ENCODE measurements at regions not wholly inside any gene's neighbourhood (a gene's known extent, or its start where the extent isn't known, plus 50 kb on each side); places are given as distances from the start of the nearest gene placed in this dataset.

- Histone ChIP-seq H3K4me3 (ENCODE audit: low read length) (no peak overlapping the region), H3K9ac (ENCODE audit: low read length) (no peak overlapping the region), H3K36me3 (ENCODE audit: insufficient read depth, low read length) (no peaks in the 10 kb centered on the region), H3K27ac (ENCODE audit: low read length) (no peak overlapping the region), H3K9me2 (ENCODE audit: insufficient read depth, low read length) (no peaks in the 10 kb centered on the region), H3K4me2 (ENCODE audit: low read length) (no peak overlapping the region), H3K9me3 (ENCODE audit: low read length) (no peaks in the 10 kb centered on the region), H3F3A (ENCODE audit: insufficient read depth, low read length, poor library complexity, severe bottlenecking) (no peaks in the 10 kb centered on the region), H3K79me2 (replicated peaks; ENCODE audit: insufficient read depth, low read length) (no peaks in the 10 kb centered on the region), H2AFZ (ENCODE audit: low read depth, low read length) (no peak overlapping the region), H4K20me1 (ENCODE audit: insufficient read depth) (no peaks in the 10 kb centered on the region), H3K27me3 (ENCODE audit: insufficient read depth, low read depth, low read length) (no peaks in the 10 kb centered on the region)
- no peak for TF ChIP-seq CTCF (IDR thresholded peaks at IDR 0.05; ENCODE audit: poor library complexity, severe bottlenecking)
- no peak for TF ChIP-seq MXI1 (conservative IDR thresholded peaks at IDR 0.05; ENCODE audit: poor library complexity, severe bottlenecking)
- TF ChIP-seq EP300 (conservative IDR thresholded peaks at IDR 0.05; ENCODE audit: poor library complexity, severe bottlenecking): no peak
- TF ChIP-seq POLR2AphosphoS5 (IDR thresholded peaks at IDR 0.05): no peak
- no peak for TF ChIP-seq REST (IDR thresholded peaks at IDR 0.05; ENCODE audit: borderline replicate concordance)
- no peak for TF ChIP-seq RAD21 (conservative IDR thresholded peaks at IDR 0.05)
- no peak for TF ChIP-seq SMC3 (conservative IDR thresholded peaks at IDR 0.05; ENCODE audit: poor library complexity)
- no peak for TF ChIP-seq TAF1 (IDR thresholded peaks at IDR 0.05; ENCODE audit: low read depth)
- no peak for TF ChIP-seq EZH2 (IDR thresholded peaks at IDR 0.05; ENCODE audit: borderline replicate concordance, insufficient read depth, low read length, poor library complexity, severe bottlenecking)
Observed at GRCh38 chr20:6632187-6632586, 135.3 kb upstream of the BMP2 start.

- TF ChIP-seq POLR2AphosphoS5 (IDR thresholded peaks at IDR 0.05): no peak
- no peak for TF ChIP-seq SMC3 (conservative IDR thresholded peaks at IDR 0.05; ENCODE audit: poor library complexity)
- no peak for TF ChIP-seq EP300 (conservative IDR thresholded peaks at IDR 0.05; ENCODE audit: poor library complexity, severe bottlenecking)
- no peak for TF ChIP-seq EZH2 (IDR thresholded peaks at IDR 0.05; ENCODE audit: borderline replicate concordance, insufficient read depth, low read length, poor library complexity, severe bottlenecking)
- no peak for TF ChIP-seq REST (IDR thresholded peaks at IDR 0.05; ENCODE audit: borderline replicate concordance)
- no peak for TF ChIP-seq TAF1 (IDR thresholded peaks at IDR 0.05; ENCODE audit: low read depth)
- no peak for TF ChIP-seq RAD21 (conservative IDR thresholded peaks at IDR 0.05)
- TF ChIP-seq CTCF (IDR thresholded peaks at IDR 0.05; ENCODE audit: poor library complexity, severe bottlenecking): no peak
- TF ChIP-seq MXI1 (conservative IDR thresholded peaks at IDR 0.05; ENCODE audit: poor library complexity, severe bottlenecking): no peak
- no peak overlapping the region for H3K4me3 ChIP-seq (ENCODE audit: low read length)
- H3K79me2 ChIP-seq (replicated peaks; ENCODE audit: insufficient read depth, low read length): no peaks in the 10 kb centered on the region
- no peak overlapping the region for H3K9ac ChIP-seq (ENCODE audit: low read length)
- H3K9me2 ChIP-seq (ENCODE audit: insufficient read depth, low read length): no peaks in the 10 kb centered on the region
- no peaks in the 10 kb centered on the region for H4K20me1 ChIP-seq (ENCODE audit: insufficient read depth)
- H3K4me2 ChIP-seq (ENCODE audit: low read length): no peak overlapping the region
- H3K9me3 ChIP-seq (ENCODE audit: low read length): no peaks in the 10 kb centered on the region
- H2AFZ ChIP-seq (ENCODE audit: low read depth, low read length): no peak overlapping the region
- no peaks in the 10 kb centered on the region for H3K27me3 ChIP-seq (ENCODE audit: insufficient read depth, low read depth, low read length)
- H3K27ac ChIP-seq (ENCODE audit: low read length): no peak overlapping the region
- no peaks in the 10 kb centered on the region for H3K36me3 ChIP-seq (ENCODE audit: insufficient read depth, low read length)
- no peaks in the 10 kb centered on the region for H3F3A ChIP-seq (ENCODE audit: insufficient read depth, low read length, poor library complexity, severe bottlenecking)
Observed at GRCh38 chr20:6630514-6630913, 137.0 kb upstream of the BMP2 start.
